ENCODE measurements at regions not wholly inside any gene's neighbourhood (a gene's known extent, or its start where the extent isn't known, plus 50 kb on each side); places are given as distances from the start of the nearest gene placed in this dataset.

- H3K27ac ChIP-seq (replicated peaks in 1 of 4) = no peak overlapping the region
- no peaks in the 10 kb centered on the region for H3K36me3 ChIP-seq
- TF ChIP-seq POLR2A (IDR thresholded peaks at IDR 0.05; ENCODE audit: low read depth) (no peak), CTCF (IDR thresholded peaks at IDR 0.05) (no peak), EP300 (IDR thresholded peaks at IDR 0.05) (no peak), POLR2AphosphoS5 (IDR thresholded peaks at IDR 0.05) (no peak)
- H3K4me3 ChIP-seq = no peak overlapping the region
- H3K27me3 ChIP-seq = no peaks in the 10 kb centered on the region
- WGBS = 69% methylated on average over 4 of the region's 4 CpGs
- no peaks in the 10 kb centered on the region for H3K4me1 ChIP-seq
- no peak for DNase-seq (ENCODE audit: extremely low spot score)
- no peaks in the 10 kb centered on the region for H3K9me3 ChIP-seq
- intact Hi-C loops (cut with DNase I) = no loop called here
These were observed 296.7 kb upstream of the FKBP1C start for GRCh38 chr6:62914530-62914929.

- Histone ChIP-seq H3K9me3 (no peaks in the 10 kb centered on the region), H3K4me3 (no peak overlapping the region), H3K27me3 (no peaks in the 10 kb centered on the region), H3K36me3 (no peaks in the 10 kb centered on the region), H3K4me1 (no peaks in the 10 kb centered on the region), H3K27ac (replicated peaks in 1 of 4) (no peak overlapping the region)
- intact Hi-C loops (cut with DNase I) = no loop called here
- DNase-seq (ENCODE audit: extremely low spot score) = no peak
- TF ChIP-seq POLR2A (IDR thresholded peaks at IDR 0.05; ENCODE audit: low read depth) (no peak), CTCF (IDR thresholded peaks at IDR 0.05) (no peak), EP300 (IDR thresholded peaks at IDR 0.05) (no peak), POLR2AphosphoS5 (IDR thresholded peaks at IDR 0.05) (no peak)
These were observed 287.5 kb upstream of the FKBP1C start for GRCh38 chr6:62923728-62924127.

GRCh38 chr6:62940848-62941247 is 270.4 kb upstream of the FKBP1C start:
- Histone ChIP-seq H3K4me1 (no peaks in the 10 kb centered on the region), H3K27ac (replicated peaks in 1 of 4) (no peak overlapping the region), H3K4me3 (no peak overlapping the region), H3K36me3 (no peaks in the 10 kb centered on the region), H3K27me3 (no peaks in the 10 kb centered on the region), H3K9me3 (no peaks in the 10 kb centered on the region)
- TF ChIP-seq EP300 (IDR thresholded peaks at IDR 0.05) (no peak), POLR2AphosphoS5 (IDR thresholded peaks at IDR 0.05) (no peak), POLR2A (IDR thresholded peaks at IDR 0.05; ENCODE audit: low read depth) (no peak), CTCF (IDR thresholded peaks at IDR 0.05) (no peak)
- WGBS = 27% methylated on average over 3 of the region's 3 CpGs
- no peak for DNase-seq (ENCODE audit: extremely low spot score)
- intact Hi-C loops (cut with DNase I) = no loop called here

- TF ChIP-seq EP300 (IDR thresholded peaks at IDR 0.05) = no peak
- no peak for TF ChIP-seq CTCF (IDR thresholded peaks at IDR 0.05)
- no peak for TF ChIP-seq POLR2AphosphoS5 (IDR thresholded peaks at IDR 0.05)
- no peak for TF ChIP-seq POLR2A (IDR thresholded peaks at IDR 0.05; ENCODE audit: low read depth)
- Histone ChIP-seq H3K27me3 (no peaks in the 10 kb centered on the region), H3K9me3 (no peaks in the 10 kb centered on the region), H3K36me3 (no peaks in the 10 kb centered on the region), H3K27ac (replicated peaks in 1 of 4) (no peak overlapping the region), H3K4me3 (no peak overlapping the region), H3K4me1 (no peaks in the 10 kb centered on the region)
- DNase-seq (ENCODE audit: extremely low spot score) = no peak
- 61% methylated on average over 3 of the region's 3 CpGs for WGBS
- intact Hi-C loops (cut with DNase I) = no loop called here
These were observed 269.3 kb upstream of the FKBP1C start for GRCh38 chr6:62942000-62942399.

- Histone ChIP-seq H3K36me3 (no peaks in the 10 kb centered on the region), H3K4me1 (no peaks in the 10 kb centered on the region), H3K9me3 (no peaks in the 10 kb centered on the region), H3K27me3 (no peaks in the 10 kb centered on the region), H3K4me3 (no peak overlapping the region), H3K27ac (replicated peaks in 1 of 4) (no peak overlapping the region)
- TF ChIP-seq CTCF (IDR thresholded peaks at IDR 0.05) = no peak
- intact Hi-C loops (cut with DNase I) = no loop called here
- WGBS = 85% methylated on average over 2 of the region's 2 CpGs
- no peak for DNase-seq (ENCODE audit: extremely low spot score)
These were observed 242.4 kb upstream of the FKBP1C start for GRCh38 chr6:62968834-62969233.

Measured in esophagus muscularis mucosa (tissue), 4 donors.